Prostate gland (tissue), 2 donors: ENCODE measurements at regions not wholly inside any gene's neighbourhood (a gene's known extent, or its start where the extent isn't known, plus 50 kb on each side); places are given as distances from the start of the nearest gene placed in this dataset.

ENCODE experiments used
- DNase-seq: peaks from one replicate; pipeline ENCODE4 v3.0.0-alpha.2; 2019; ENCODE audit warnings: low spot score
- H3K27ac ChIP-seq, 2 donors: fragments of 200-600 bp; sonication (generic); 2 replicates each; pipeline ENCODE4 v1.5.1; 2017 to 2019
- H3K27me3 ChIP-seq: fragments of 200-600 bp; sonication (generic); replicated peaks from 2 replicates; pipeline ENCODE4 v1.5.1; 2019; ENCODE audit not compliant: insufficient read depth
- H3K36me3 ChIP-seq, 2 donors: fragments of 200-600 bp; sonication (generic); 1 replicate in 1 of 2; 2 replicates in 1 of 2; pipeline versions ENCODE4 v1.5.1 to v1.8.1; 2017 to 2019
- H3K4me1 ChIP-seq: fragments of 200-600 bp; sonication (generic); replicated peaks from 2 replicates; pipeline ENCODE4 v1.5.1; 2019
- H3K4me3 ChIP-seq, 2 donors: fragments of 200-600 bp; sonication (generic); 2 replicates each; pipeline ENCODE4 v1.5.1; 2017 to 2019
- H3K9me3 ChIP-seq: fragments of 200-600 bp; sonication (generic); 2 replicates; pipeline ENCODE4 v1.5.1; 2017
- POLR2A ChIP-seq: fragments of 450-650 bp; IDR thresholded peaks from one replicate; pipeline ENCODE4 v1.6.1; 2016; ENCODE audit warnings: antibody characterized with exemption, mild to moderate bottlenecking
- POLR2AphosphoS5 ChIP-seq: sonication (generic); formaldehyde crosslinking; IDR thresholded peaks from one replicate; pipeline ENCODE4 v1.6.1; 2017; ENCODE audit warnings: antibody characterized with exemption
- WGBS: methylation state at CpG from one replicate; pipeline ENCODE4 v1.1.5; 2018; 5-methylcytosine and 5-hydroxymethylcytosine counted together
- intact Hi-C: fragments of 100-400 bp; cut with DNase I; formaldehyde crosslinking; loops from one replicate; pipeline ENCODE4 v1.14.2; 2022
- TF ChIP-seq, protein P1 (sequence below), 4 experiments: fragments of 200-600 bp in 2 of 4; fragments of 450-650 bp in 2 of 4; sonication (generic) in 2 of 4; IDR thresholded peaks; 1 replicate in 3 of 4; 2 replicates in 1 of 4; pipeline ENCODE4 v1.5.1; 2016 to 2019; ENCODE audit warnings: antibody characterized with exemption in 4 of 4, mild to moderate bottlenecking in 2 of 4, moderate library complexity in 2 of 4

DNA sequence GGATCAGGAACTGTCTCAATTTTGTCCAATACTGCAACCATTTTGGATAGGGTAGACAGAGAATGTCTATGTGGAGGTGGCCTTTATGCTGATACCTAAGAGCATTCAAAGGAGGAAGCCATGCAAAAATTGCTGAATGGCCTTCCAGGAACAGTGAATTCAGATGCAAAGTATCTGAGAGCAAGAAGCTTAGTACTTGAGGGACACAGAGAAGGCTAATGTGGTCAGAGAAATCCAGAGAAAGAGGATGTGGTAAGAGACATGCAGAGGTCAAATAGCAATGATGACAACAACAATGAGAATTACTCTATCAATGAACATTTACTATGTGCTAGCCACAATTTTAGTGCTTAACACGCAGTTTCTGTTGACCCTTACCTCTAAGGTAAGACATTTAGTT is 785.6 kb upstream of the KLHL1 start:
- DNase-seq, result no peak
- H3K36me3 ChIP-seq, result no peaks in the 10 kb centered on the region
- no peaks in the 10 kb centered on the region for H3K4me1 ChIP-seq
- WGBS, result 92% methylated on average over 1 of the region's 1 CpG
- H3K4me3 ChIP-seq, result no peak overlapping the region
- intact Hi-C loops, result no loop called here
- H3K27me3 ChIP-seq, result no peaks in the 10 kb centered on the region
- TF ChIP-seq POLR2AphosphoS5, result no peak
- TF ChIP-seq POLR2A, result no peak
- TF ChIP-seq, protein P1, sequence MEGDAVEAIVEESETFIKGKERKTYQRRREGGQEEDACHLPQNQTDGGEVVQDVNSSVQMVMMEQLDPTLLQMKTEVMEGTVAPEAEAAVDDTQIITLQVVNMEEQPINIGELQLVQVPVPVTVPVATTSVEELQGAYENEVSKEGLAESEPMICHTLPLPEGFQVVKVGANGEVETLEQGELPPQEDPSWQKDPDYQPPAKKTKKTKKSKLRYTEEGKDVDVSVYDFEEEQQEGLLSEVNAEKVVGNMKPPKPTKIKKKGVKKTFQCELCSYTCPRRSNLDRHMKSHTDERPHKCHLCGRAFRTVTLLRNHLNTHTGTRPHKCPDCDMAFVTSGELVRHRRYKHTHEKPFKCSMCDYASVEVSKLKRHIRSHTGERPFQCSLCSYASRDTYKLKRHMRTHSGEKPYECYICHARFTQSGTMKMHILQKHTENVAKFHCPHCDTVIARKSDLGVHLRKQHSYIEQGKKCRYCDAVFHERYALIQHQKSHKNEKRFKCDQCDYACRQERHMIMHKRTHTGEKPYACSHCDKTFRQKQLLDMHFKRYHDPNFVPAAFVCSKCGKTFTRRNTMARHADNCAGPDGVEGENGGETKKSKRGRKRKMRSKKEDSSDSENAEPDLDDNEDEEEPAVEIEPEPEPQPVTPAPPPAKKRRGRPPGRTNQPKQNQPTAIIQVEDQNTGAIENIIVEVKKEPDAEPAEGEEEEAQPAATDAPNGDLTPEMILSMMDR (IDR thresholded peaks at IDR 0.05), result no peak
- no peaks in the 10 kb centered on the region for H3K9me3 ChIP-seq
- no peak overlapping the region for H3K27ac ChIP-seq

DNA sequence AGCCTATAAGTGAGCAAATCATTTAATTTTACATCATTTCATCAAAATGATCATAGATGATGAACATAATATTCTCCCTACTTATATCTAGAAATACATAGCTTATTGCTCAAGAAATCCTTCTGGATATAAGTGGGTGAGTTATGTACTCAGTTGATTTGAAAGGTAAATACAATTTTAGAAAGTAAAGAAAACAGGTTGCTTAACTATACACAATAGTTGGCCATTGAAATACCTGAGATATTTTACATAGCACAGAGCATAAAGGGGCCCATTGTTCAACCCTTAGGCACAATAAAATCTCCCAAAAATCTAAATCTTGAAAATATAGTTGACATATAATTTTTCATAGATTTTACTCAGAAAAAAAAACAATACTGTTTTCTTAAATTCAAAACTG is 782.0 kb upstream of the KLHL1 start:
- no peak for DNase-seq
- Histone ChIP-seq H3K27me3 (no peaks in the 10 kb centered on the region), H3K4me1 (no peaks in the 10 kb centered on the region), H3K36me3 (no peaks in the 10 kb centered on the region), H3K27ac (no peak overlapping the region), H3K4me3 (no peak overlapping the region), H3K9me3 (no peaks in the 10 kb centered on the region)
- intact Hi-C loops, result no loop called here
- TF ChIP-seq, protein P1 (IDR thresholded peaks at IDR 0.05), result no peak
- TF ChIP-seq POLR2AphosphoS5 (no peak), POLR2A (no peak)

DNA sequence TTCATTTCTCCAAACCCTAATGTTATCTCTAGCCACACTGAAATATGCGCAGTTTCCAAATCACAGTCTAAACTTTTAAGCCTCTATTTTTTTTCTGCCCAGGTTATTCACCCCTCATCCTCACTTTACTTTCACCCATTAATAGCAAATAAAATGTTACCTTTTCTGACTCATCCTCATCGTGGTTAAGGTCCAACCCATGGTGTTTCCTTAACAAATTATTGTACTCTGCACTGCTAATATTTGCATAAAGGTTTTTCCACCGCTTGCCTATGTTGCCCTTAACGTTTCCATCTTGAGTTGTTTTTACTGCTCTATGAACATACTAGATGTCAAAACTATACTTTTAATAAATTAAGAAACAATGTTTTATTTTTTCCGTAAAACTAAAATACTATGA is 780.9 kb upstream of the KLHL1 start:
- Histone ChIP-seq H3K4me1 (no peaks in the 10 kb centered on the region), H3K4me3 (no peak overlapping the region), H3K9me3 (no peaks in the 10 kb centered on the region), H3K36me3 (no peaks in the 10 kb centered on the region), H3K27me3 (no peaks in the 10 kb centered on the region), H3K27ac (no peak overlapping the region)
- no peak for DNase-seq
- TF ChIP-seq POLR2AphosphoS5 (no peak), POLR2A (no peak)
- TF ChIP-seq, protein P1 (IDR thresholded peaks at IDR 0.05), result no peak
- intact Hi-C loops, result no loop called here
- 75% methylated on average over 5 of the region's 5 CpGs for WGBS

DNA sequence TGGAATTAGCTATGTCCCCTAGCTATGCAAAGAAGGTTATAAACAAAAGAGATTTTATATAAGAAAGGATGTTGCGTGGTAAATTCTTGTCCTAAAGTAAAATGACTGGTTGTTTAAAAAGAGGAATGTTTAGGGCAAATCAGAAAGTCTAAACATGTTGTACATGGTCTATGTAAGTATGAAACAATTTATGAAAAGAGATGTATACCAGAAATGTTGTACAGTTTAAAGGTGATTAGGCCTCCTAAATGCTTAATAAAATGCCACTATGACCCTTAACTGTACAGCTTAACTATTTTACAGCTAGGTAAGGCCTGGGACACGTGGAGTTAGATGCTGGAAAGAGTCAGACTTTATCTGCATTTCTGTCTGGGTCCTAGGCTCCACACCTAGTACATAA is 775.9 kb upstream of the KLHL1 start:
- H3K9me3 ChIP-seq, result no peaks in the 10 kb centered on the region
- 80% methylated on average over 2 of the region's 2 CpGs for WGBS
- H3K4me3 ChIP-seq, result no peak overlapping the region
- H3K4me1 ChIP-seq, result no peaks in the 10 kb centered on the region
- no peaks in the 10 kb centered on the region for H3K36me3 ChIP-seq
- no peak for TF ChIP-seq POLR2AphosphoS5
- no peak for TF ChIP-seq POLR2A
- TF ChIP-seq, protein P1 (IDR thresholded peaks at IDR 0.05), result no peak
- H3K27ac ChIP-seq, result no peak overlapping the region
- no peak for DNase-seq
- no peaks in the 10 kb centered on the region for H3K27me3 ChIP-seq
- intact Hi-C loops, result no loop called here

DNA sequence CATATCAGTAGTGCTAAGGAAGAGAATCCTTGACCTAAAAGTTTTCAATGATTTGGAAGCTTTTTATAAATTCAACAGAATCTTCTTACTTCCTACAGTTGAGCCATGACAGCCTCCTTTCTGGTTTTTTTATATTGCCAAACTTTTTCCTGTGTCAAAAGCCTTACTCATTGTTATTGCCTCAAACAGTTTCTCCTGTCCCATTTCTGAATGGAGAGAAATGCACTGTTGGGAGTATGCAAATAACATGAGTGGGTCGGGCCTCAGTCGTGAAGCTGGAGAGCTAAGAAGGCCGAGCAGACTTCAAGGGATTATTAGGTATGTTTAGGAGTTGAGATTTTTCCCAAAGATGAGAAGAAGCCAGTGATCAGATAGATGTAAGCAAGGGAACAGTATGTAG is 766.4 kb upstream of the KLHL1 start:
- no peak for DNase-seq
- H3K27ac ChIP-seq, result no peak overlapping the region
- H3K9me3 ChIP-seq, result no peaks in the 10 kb centered on the region
- no peaks in the 10 kb centered on the region for H3K36me3 ChIP-seq
- H3K27me3 ChIP-seq, result no peaks in the 10 kb centered on the region
- intact Hi-C loops, result no loop called here
- 68% methylated on average over 3 of the region's 3 CpGs for WGBS
- no peak overlapping the region for H3K4me3 ChIP-seq
- no peaks in the 10 kb centered on the region for H3K4me1 ChIP-seq
- TF ChIP-seq, protein P1 (IDR thresholded peaks at IDR 0.05), result no peak
- TF ChIP-seq POLR2A, result no peak
- TF ChIP-seq POLR2AphosphoS5, result no peak
